HCT116 (cell line): ENCODE measurements at regions not wholly inside any gene's neighbourhood (a gene's known extent, or its start where the extent isn't known, plus 50 kb on each side); places are given as distances from the start of the nearest gene placed in this dataset.

ENCODE experiments used
- ATAC-seq: fragments of 200-7000 bp; cut with Tn5 transposase; 2 replicates; pipeline ENCODE4 v1.9.1; 2020; ENCODE audit warnings: mild to moderate bottlenecking, moderate library complexity
- BruUV-seq: library from RNA; stranded (reverse); fragments of 400-500 nt; replicated peaks from 2 replicates; lab custom pipeline; 2021; lab: Mats Ljungman, UMichigan
- CTCF ChIA-PET: fragments of 300-600 bp; sonication (Branson Sonifier 250); formaldehyde crosslinking; loops from one replicate; lab custom pipeline; 2021; ENCODE audit warnings: antibody characterized with exemption; lab: Charles Lee
- POLR2A ChIA-PET: fragments of 300-600, 350-600 bp; sonication (Branson Sonifier 250); formaldehyde crosslinking; loops from one replicate; lab custom pipeline; 2021; ENCODE audit warnings: antibody characterized with exemption; lab: Charles Lee
- RAD21 ChIA-PET, 2 experiments: fragments of 300-600 bp; sonication (Branson Sonifier 250); formaldehyde crosslinking; loops; one replicate each; lab custom pipeline; 2023; ENCODE audit warnings: low total read pairs in 2 of 2; ENCODE audit not compliant: uncharacterized antibody in 2 of 2, unreplicated experiment in 2 of 2, low non-redundant PET in 1 of 2; lab: Charles Lee
- DNase-seq: peaks from one replicate; pipeline ENCODE4 v3.0.0-alpha.2; 2010; ENCODE audit warnings: low read depth, low spot score
- H2AFZ ChIP-seq: fragments of 200-600 bp; shearing (Covaris generic), sonication (generic); 2 replicates; pipeline ENCODE4 v1.6.1; 2017; ENCODE audit warnings: low read depth, mixed run types, mixed read lengths, antibody characterized with exemption, low read length; ENCODE audit not compliant: poor library complexity, severe bottlenecking
- H3K27ac ChIP-seq: 2 replicates; pipeline ENCODE4 v1.5.1; 2012; ENCODE audit warnings: low read depth, low read length
- H3K27me3 ChIP-seq: fragments of 200-600 bp; sonication (generic); 2 replicates; pipeline ENCODE4 v1.6.1; 2016; ENCODE audit warnings: mixed run types, low read length, mixed read lengths; ENCODE audit not compliant: insufficient read depth
- H3K36me3 ChIP-seq, 2 experiments: fragments of 200-500 bp in 1 of 2; fragments of 200-600 bp in 1 of 2; sonication (Bioruptor generic) in 1 of 2; sonication (generic) in 1 of 2; 2 replicates each; pipeline versions ENCODE4 v1.5.1 to v1.6.1; 2014 to 2016; ENCODE audit warnings: low read length in 2 of 2, inconsistent platforms in 1 of 2, mixed read lengths in 1 of 2, mixed run types in 1 of 2; ENCODE audit not compliant: insufficient read depth in 2 of 2, control insufficient read depth in 1 of 2
- H3K4me1 ChIP-seq, 2 experiments: fragments of 200-600 bp in 1 of 2; sonication (generic) in 1 of 2; 2 replicates each; pipeline versions ENCODE4 v1.5.1 to v1.6.1; 2012 to 2017; ENCODE audit warnings: low read length in 2 of 2, inconsistent platforms in 1 of 2, mild to moderate bottlenecking in 1 of 2, mixed read lengths in 1 of 2, mixed run types in 1 of 2, moderate library complexity in 1 of 2; ENCODE audit not compliant: insufficient read depth in 2 of 2, control insufficient read depth in 1 of 2
- H3K4me2 ChIP-seq: fragments of 200-600 bp; sonication (generic); 2 replicates; pipeline ENCODE4 v1.6.1; 2017; ENCODE audit warnings: mixed run types, low read length, mixed read lengths
- H3K4me3 ChIP-seq, 2 experiments: fragments of 200-600 bp in 1 of 2; sonication (generic) in 1 of 2; replicated peaks in 1 of 2; 2 replicates each; pipeline ENCODE4 v1.5.1; 2011 to 2016; ENCODE audit warnings: low read length in 2 of 2, control low read depth in 1 of 2, low read depth in 1 of 2, mild to moderate bottlenecking in 1 of 2, mixed read lengths in 1 of 2, mixed run types in 1 of 2
- H3K79me2 ChIP-seq: fragments of 200-600 bp; sonication (generic); 2 replicates; pipeline ENCODE4 v1.6.1; 2017; ENCODE audit warnings: mild to moderate bottlenecking, mixed run types, low read length, moderate library complexity, mixed read lengths; ENCODE audit not compliant: insufficient read depth
- H3K9ac ChIP-seq: fragments of 200-600 bp; sonication (generic); 2 replicates; pipeline ENCODE4 v1.6.1; 2016; ENCODE audit warnings: low read length, mixed read lengths
- H3K9me2 ChIP-seq: fragments of 200-600 bp; sonication (generic), shearing (Covaris generic); 2 replicates; pipeline ENCODE4 v1.6.1; 2017; ENCODE audit warnings: mixed run types, mild to moderate bottlenecking, moderate library complexity; ENCODE audit not compliant: insufficient read depth
- H3K9me3 ChIP-seq, 2 experiments: fragments of 200-500 bp in 1 of 2; fragments of 200-600 bp in 1 of 2; sonication (Bioruptor generic) in 1 of 2; sonication (generic) in 1 of 2; 2 replicates each; pipeline ENCODE4 v1.6.1; 2014 to 2017; ENCODE audit warnings: low read length in 2 of 2, mixed read lengths in 2 of 2, inconsistent platforms in 1 of 2, low read depth in 1 of 2, mild to moderate bottlenecking in 1 of 2, mixed run types in 1 of 2, moderate library complexity in 1 of 2; ENCODE audit not compliant: control insufficient read depth in 1 of 2, insufficient read depth in 1 of 2
- H4K20me1 ChIP-seq: fragments of 200-600 bp; sonication (generic), shearing (Covaris generic); 2 replicates; pipeline ENCODE4 v1.6.1; 2017; ENCODE audit warnings: mixed run types, mild to moderate bottlenecking, moderate library complexity; ENCODE audit not compliant: insufficient read depth
- ATF3 ChIP-seq: IDR thresholded peaks from 2 replicates; pipeline ENCODE4 v1.6.1; 2012
- CBX3 ChIP-seq: IDR thresholded peaks from 2 replicates; pipeline ENCODE4 v1.6.1; 2012; ENCODE audit warnings: low read depth
- EGR1 ChIP-seq: IDR thresholded peaks from 2 replicates; pipeline ENCODE4 v1.6.1; 2012; ENCODE audit warnings: low read depth
- ELF1 ChIP-seq: IDR thresholded peaks from 2 replicates; pipeline ENCODE4 v1.6.1; 2012; ENCODE audit warnings: low read depth, borderline replicate concordance
- EZH2phosphoT487 ChIP-seq: fragments of 200-600 bp; IDR thresholded peaks from 2 replicates; pipeline ENCODE4 v1.6.1; 2018; ENCODE audit warnings: antibody characterized with exemption, borderline replicate concordance
- JUND ChIP-seq: IDR thresholded peaks from 2 replicates; pipeline ENCODE4 v1.6.1; 2012
- POLR2A ChIP-seq: IDR thresholded peaks from 2 replicates; pipeline ENCODE4 v1.7.0; 2011; ENCODE audit warnings: borderline replicate concordance; ENCODE audit not compliant: insufficient read depth, insufficient read length; ENCODE audit errors: extremely low read depth
- POLR2AphosphoS5 ChIP-seq: IDR thresholded peaks from 2 replicates; pipeline ENCODE4 v1.6.1; 2011; ENCODE audit warnings: mild to moderate bottlenecking, low read depth, low read length, moderate library complexity
- SIN3A ChIP-seq: IDR thresholded peaks from 2 replicates; pipeline ENCODE4 v1.6.1; 2012; ENCODE audit warnings: low read depth
- SP1 ChIP-seq: IDR thresholded peaks from 2 replicates; pipeline ENCODE4 v1.6.1; 2012; ENCODE audit warnings: low read depth
- SRF ChIP-seq: IDR thresholded peaks from 2 replicates; pipeline ENCODE4 v1.6.1; 2012; ENCODE audit warnings: low read depth
- YY1 ChIP-seq: IDR thresholded peaks from 2 replicates; pipeline ENCODE4 v1.6.1; 2011; ENCODE audit warnings: low read length, low read depth, moderate library complexity, mild to moderate bottlenecking; ENCODE audit not compliant: insufficient replicate concordance; ENCODE audit errors: extremely low read depth
- intact Hi-C: fragments of 100-400 bp; cut with micrococcal nuclease; formaldehyde crosslinking; loops from 2 replicates; pipeline ENCODE4 v1.10.0; 2022

GRCh38 chr11:116062129-116062489 is 557.9 kb upstream of the CADM1 start (continued):
- no peak for TF ChIP-seq EGR1
- TF ChIP-seq POLR2AphosphoS5: no peak

- CTCF ChIA-PET: no interaction called here
- intact Hi-C loops: no loop called here
- H3K9ac ChIP-seq: no peak overlapping the region
These were observed 557.1 kb upstream of the CADM1 start for GRCh38 chr11:116061322-116061721.

GRCh38 chr11:116059919-116060318 is 555.7 kb upstream of the CADM1 start:
- BruUV-seq: no TSS peak
- RAD21 ChIA-PET: no interaction called here

More at GRCh38 chr11:116061322-116061721, 557.1 kb upstream of the CADM1 start:
- no peak for ATAC-seq
- H4K20me1 ChIP-seq: no peaks in the 10 kb centered on the region
- no peak overlapping the region for H3K27ac ChIP-seq
- H3K4me2 ChIP-seq: no peak overlapping the region
- DNase-seq: no peak
- no TSS peak for BruUV-seq
- H3K4me3 ChIP-seq: no peak overlapping the region
- H3K9me3 ChIP-seq: no peaks in the 10 kb centered on the region
- H2AFZ ChIP-seq: no peak overlapping the region
- H3K36me3 ChIP-seq: no peaks in the 10 kb centered on the region
- no peak for TF ChIP-seq YY1
- TF ChIP-seq SRF: no peak
- TF ChIP-seq ELF1: no peak
- no peak for TF ChIP-seq SP1
- no peaks in the 10 kb centered on the region for H3K9me2 ChIP-seq
- H3K4me1 ChIP-seq: no peaks in the 10 kb centered on the region
- ChIA-PET RAD21 (no interaction called here), POLR2A (no interaction called here)
- H3K79me2 ChIP-seq: no peaks in the 10 kb centered on the region
- H3K27me3 ChIP-seq: no peaks in the 10 kb centered on the region; the same call in 1 of the 2 replicates

More at GRCh38 chr11:116059919-116060318, 555.7 kb upstream of the CADM1 start:
- ATAC-seq (no peak), DNase-seq (no peak)
- ChIA-PET CTCF (no interaction called here), POLR2A (no interaction called here)
- H3K4me2 ChIP-seq: no peak overlapping the region
- H3K9me3 ChIP-seq: no peaks in the 10 kb centered on the region
- H2AFZ ChIP-seq: no peak overlapping the region
- no peak overlapping the region for H3K4me3 ChIP-seq
- no peak overlapping the region for H3K9ac ChIP-seq
- H3K27ac ChIP-seq: no peak overlapping the region
- TF ChIP-seq POLR2A (no peak), ATF3 (no peak), JUND (no peak), CBX3 (no peak), SRF (no peak), SIN3A (no peak), EZH2phosphoT487 (no peak)
- H3K36me3 ChIP-seq: no peaks in the 10 kb centered on the region
- intact Hi-C loops: no loop called here
- no peaks in the 10 kb centered on the region for H3K4me1 ChIP-seq
- no peaks in the 10 kb centered on the region for H3K79me2 ChIP-seq
- no peaks in the 10 kb centered on the region; the same call in 1 of the 2 replicates for H3K27me3 ChIP-seq
- H3K9me2 ChIP-seq: no peaks in the 10 kb centered on the region
- no peaks in the 10 kb centered on the region for H4K20me1 ChIP-seq
